ENCODE measurements at regions not wholly inside any gene's neighbourhood (a gene's known extent, or its start where the extent isn't known, plus 50 kb on each side); places are given as distances from the start of the nearest gene placed in this dataset.

GRCh38 chr6:93677264-93677965, 258.1 kb upstream of the EPHA7 start:
- H3K9me3 ChIP-seq (ENCODE audit: low read depth) = no peaks in the 10 kb centered on the region
- Mint-ChIP-seq H3K27me3 (ENCODE audit: insufficient read depth, low read depth) (no peaks in the 10 kb centered on the region), H3K4me1 (peaks cover 20% of the 10 kb centered on the region), H3K9me3 (no peaks in the 10 kb centered on the region), H3K27ac (no peak overlapping the region), H3K4me3 (no peak overlapping the region), H3K36me3 (no peaks in the 10 kb centered on the region)
- DNase-seq (ENCODE audit: low spot score) = no peak
- H3K4me3 ChIP-seq = no peak overlapping the region
- H3K27me3 ChIP-seq = no peaks in the 10 kb centered on the region
- no peaks in the 10 kb centered on the region for H3K4me1 ChIP-seq
- H3K27ac ChIP-seq = no peak overlapping the region
- no peaks in the 10 kb centered on the region for H3K79me2 ChIP-seq (ENCODE audit: low read depth)
- no peak overlapping the region for H3K9ac ChIP-seq
- no peak overlapping the region for H2AFZ ChIP-seq (replicated peaks)
- no peak for TF ChIP-seq CTCF (IDR thresholded peaks at IDR 0.05)
- H3F3A ChIP-seq (ENCODE audit: low read depth) = no peaks in the 10 kb centered on the region
- no peaks in the 10 kb centered on the region for H4K20me1 ChIP-seq (ENCODE audit: low read depth)
- no peak overlapping the region for H3K4me2 ChIP-seq
- H3K36me3 ChIP-seq = no peaks in the 10 kb centered on the region

- Histone ChIP-seq H3K9me3 (ENCODE audit: low read depth) (no peaks in the 10 kb centered on the region), H3K79me2 (ENCODE audit: low read depth) (no peaks in the 10 kb centered on the region), H2AFZ (replicated peaks) (no peak overlapping the region), H3K27ac (no peak overlapping the region), H3K9ac (no peak overlapping the region), H3K36me3 (no peaks in the 10 kb centered on the region), H3K4me1 (no peaks in the 10 kb centered on the region), H3K4me2 (no peak overlapping the region), H4K20me1 (ENCODE audit: low read depth) (no peaks in the 10 kb centered on the region), H3F3A (ENCODE audit: low read depth) (no peaks in the 10 kb centered on the region), H3K27me3 (no peaks in the 10 kb centered on the region), H3K4me3 (no peak overlapping the region)
- Mint-ChIP-seq H3K4me1 (peaks cover 20% of the 10 kb centered on the region), H3K9me3 (no peaks in the 10 kb centered on the region), H3K36me3 (no peaks in the 10 kb centered on the region), H3K4me3 (no peak overlapping the region), H3K27me3 (ENCODE audit: insufficient read depth, low read depth) (no peaks in the 10 kb centered on the region), H3K27ac (no peak overlapping the region)
- DNase-seq (ENCODE audit: low spot score) = no peak
- TF ChIP-seq CTCF (IDR thresholded peaks at IDR 0.05) = no peak
- TF ChIP-seq EZH2phosphoT487 (IDR thresholded peaks at IDR 0.05) = no peak
- TF ChIP-seq EZH2 (IDR thresholded peaks at IDR 0.05) = no peak
These were observed 257.2 kb upstream of the EPHA7 start for GRCh38 chr6:93676581-93676980.

- H3K4me1 Mint-ChIP-seq = peaks cover 20% of the 10 kb centered on the region
- Histone ChIP-seq H2AFZ (replicated peaks) (no peak overlapping the region), H3K4me2 (no peak overlapping the region), H3K27me3 (no peaks in the 10 kb centered on the region), H4K20me1 (ENCODE audit: low read depth) (no peaks in the 10 kb centered on the region), H3K36me3 (no peaks in the 10 kb centered on the region), H3K4me3 (no peak overlapping the region), H3K79me2 (ENCODE audit: low read depth) (no peaks in the 10 kb centered on the region), H3F3A (ENCODE audit: low read depth) (no peaks in the 10 kb centered on the region), H3K9ac (no peak overlapping the region), H3K27ac (no peak overlapping the region), H3K4me1 (no peaks in the 10 kb centered on the region), H3K9me3 (ENCODE audit: low read depth) (no peaks in the 10 kb centered on the region)
- no peak for DNase-seq (ENCODE audit: low spot score)
- H3K4me3 Mint-ChIP-seq = no peak overlapping the region
- no peaks in the 10 kb centered on the region for H3K27me3 Mint-ChIP-seq (ENCODE audit: insufficient read depth, low read depth)
- no peaks in the 10 kb centered on the region for H3K36me3 Mint-ChIP-seq
- no peaks in the 10 kb centered on the region for H3K9me3 Mint-ChIP-seq
- H3K27ac Mint-ChIP-seq = no peak overlapping the region
- no peak for TF ChIP-seq CTCF (IDR thresholded peaks at IDR 0.05)
- TF ChIP-seq EZH2phosphoT487 (IDR thresholded peaks at IDR 0.05) = no peak
- no peak for TF ChIP-seq EZH2 (IDR thresholded peaks at IDR 0.05)
These were observed 256.6 kb upstream of the EPHA7 start for GRCh38 chr6:93675856-93676417.

Measured in neural progenitor cell (in vitro differentiated cells).